Tibial artery (tissue), 4 donors: ENCODE measurements at regions not wholly inside any gene's neighbourhood (a gene's known extent, or its start where the extent isn't known, plus 50 kb on each side); places are given as distances from the start of the nearest gene placed in this dataset.

Source experiments
- DNase-seq, 2 donors: peaks; one replicate each; pipeline ENCODE4 v3.0.0-alpha.2; 2019
- H3K27ac ChIP-seq, 2 donors: fragments of 200-600 bp; sonication (generic) in 1 of 2; 1 replicate in 1 of 2; 2 replicates in 1 of 2; pipeline ENCODE4 v1.5.1; 2018 to 2019; ENCODE audit warnings: mild to moderate bottlenecking in 1 of 2
- H3K27me3 ChIP-seq, 2 donors: fragments of 200-600 bp; sonication (generic) in 1 of 2; one replicate each; pipeline versions ENCODE4 v1.5.1 to v1.6.0; 2016 to 2019
- H3K36me3 ChIP-seq, 3 donors: fragments of 200-600 bp; sonication (generic) in 2 of 3; one replicate each; pipeline ENCODE4 v1.5.1; 2016 to 2019; ENCODE audit warnings: mild to moderate bottlenecking in 2 of 3
- H3K4me1 ChIP-seq, 4 donors: fragments of 200-600 bp; sonication (generic) in 2 of 4; 1 replicate in 3 of 4; 2 replicates in 1 of 4; pipeline ENCODE4 v1.5.1; 2016 to 2019
- H3K4me3 ChIP-seq, 2 donors: fragments of 200-600 bp; sonication (generic) in 1 of 2; 1 replicate in 1 of 2; 2 replicates in 1 of 2; pipeline ENCODE4 v1.5.1; 2018 to 2019; ENCODE audit warnings: mild to moderate bottlenecking in 2 of 2
- H3K9me3 ChIP-seq, 3 donors: fragments of 200-600 bp; sonication (generic) in 1 of 3; one replicate each; pipeline ENCODE4 v1.5.1; 2016 to 2019
- intact Hi-C: fragments of 100-400 bp; cut with DNase I; formaldehyde crosslinking; loops from one replicate; pipeline ENCODE4 v1.15.0; 2023; ENCODE audit warnings: low total_unique reads
- TF ChIP-seq, protein P1 (sequence below), 2 experiments: fragments of 200-600 bp in 1 of 2; fragments of 450-650 bp in 1 of 2; IDR thresholded peaks; one replicate each; pipeline ENCODE4 v1.5.1; 2017 to 2019; ENCODE audit warnings: antibody characterized with exemption in 2 of 2, mild to moderate bottlenecking in 1 of 2, moderate library complexity in 1 of 2

DNA sequence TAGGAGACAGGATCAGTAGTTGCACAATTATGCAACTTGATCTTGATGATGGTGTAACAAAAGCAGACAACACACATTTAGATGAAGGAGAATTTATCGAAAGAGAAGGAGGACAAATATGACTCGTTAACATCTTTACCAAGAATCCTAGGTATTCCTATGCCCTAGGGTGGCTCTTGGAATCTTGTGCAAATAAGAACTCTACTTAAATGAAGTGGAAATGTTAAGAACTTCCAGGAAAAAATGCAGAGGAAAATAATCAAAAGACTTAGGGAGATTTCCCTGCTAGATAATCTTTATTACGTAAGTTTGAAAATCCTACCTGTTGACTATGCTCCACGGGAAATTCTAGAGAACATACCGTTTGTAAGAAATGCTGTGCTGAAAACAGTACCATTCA is 485.4 kb downstream of the POM121L12 start:
- Histone ChIP-seq H3K36me3 (no peaks in the 10 kb centered on the region), H3K9me3 (no peaks in the 10 kb centered on the region), H3K4me3 (no peak overlapping the region), H3K4me1 (no peaks in the 10 kb centered on the region), H3K27me3 (no peaks in the 10 kb centered on the region), H3K27ac (no peak overlapping the region)
- no peak for DNase-seq
- TF ChIP-seq, protein P1, sequence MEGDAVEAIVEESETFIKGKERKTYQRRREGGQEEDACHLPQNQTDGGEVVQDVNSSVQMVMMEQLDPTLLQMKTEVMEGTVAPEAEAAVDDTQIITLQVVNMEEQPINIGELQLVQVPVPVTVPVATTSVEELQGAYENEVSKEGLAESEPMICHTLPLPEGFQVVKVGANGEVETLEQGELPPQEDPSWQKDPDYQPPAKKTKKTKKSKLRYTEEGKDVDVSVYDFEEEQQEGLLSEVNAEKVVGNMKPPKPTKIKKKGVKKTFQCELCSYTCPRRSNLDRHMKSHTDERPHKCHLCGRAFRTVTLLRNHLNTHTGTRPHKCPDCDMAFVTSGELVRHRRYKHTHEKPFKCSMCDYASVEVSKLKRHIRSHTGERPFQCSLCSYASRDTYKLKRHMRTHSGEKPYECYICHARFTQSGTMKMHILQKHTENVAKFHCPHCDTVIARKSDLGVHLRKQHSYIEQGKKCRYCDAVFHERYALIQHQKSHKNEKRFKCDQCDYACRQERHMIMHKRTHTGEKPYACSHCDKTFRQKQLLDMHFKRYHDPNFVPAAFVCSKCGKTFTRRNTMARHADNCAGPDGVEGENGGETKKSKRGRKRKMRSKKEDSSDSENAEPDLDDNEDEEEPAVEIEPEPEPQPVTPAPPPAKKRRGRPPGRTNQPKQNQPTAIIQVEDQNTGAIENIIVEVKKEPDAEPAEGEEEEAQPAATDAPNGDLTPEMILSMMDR (IDR thresholded peaks at IDR 0.05), result no peak
- intact Hi-C loops, result no loop called here

DNA sequence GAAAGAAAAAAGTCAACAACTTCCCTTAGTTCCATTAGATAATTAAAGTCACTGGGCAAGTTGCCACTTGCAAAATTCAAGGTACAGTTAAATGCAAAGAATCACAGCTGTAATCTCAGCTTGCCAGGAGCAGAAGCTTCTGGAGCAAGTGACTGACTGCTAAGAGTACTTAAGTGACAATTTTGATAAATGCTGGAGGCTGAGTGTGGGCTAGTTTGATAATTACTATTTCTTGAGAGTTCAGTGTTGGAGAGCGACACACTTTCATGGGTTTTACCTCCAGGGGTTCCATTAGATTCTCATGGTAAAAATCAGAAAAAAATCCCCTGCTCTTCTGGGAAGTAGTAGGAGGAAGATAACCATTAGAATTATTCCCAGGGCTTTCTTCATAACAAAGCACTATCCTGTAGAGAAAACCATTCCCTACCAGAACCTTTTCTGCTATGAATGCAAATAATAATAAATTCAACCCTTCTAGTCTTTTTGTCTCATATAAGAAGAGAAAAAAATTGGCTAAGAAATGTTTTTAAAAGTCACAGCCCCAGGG is 486.3 kb downstream of the POM121L12 start:
- no peak for DNase-seq
- TF ChIP-seq, protein P1 (IDR thresholded peaks at IDR 0.05), result no peak
- Histone ChIP-seq H3K27me3 (no peaks in the 10 kb centered on the region), H3K27ac (no peak overlapping the region), H3K4me1 (no peaks in the 10 kb centered on the region), H3K9me3 (no peaks in the 10 kb centered on the region), H3K4me3 (no peak overlapping the region), H3K36me3 (no peaks in the 10 kb centered on the region)
- intact Hi-C loops, result no loop called here

DNA sequence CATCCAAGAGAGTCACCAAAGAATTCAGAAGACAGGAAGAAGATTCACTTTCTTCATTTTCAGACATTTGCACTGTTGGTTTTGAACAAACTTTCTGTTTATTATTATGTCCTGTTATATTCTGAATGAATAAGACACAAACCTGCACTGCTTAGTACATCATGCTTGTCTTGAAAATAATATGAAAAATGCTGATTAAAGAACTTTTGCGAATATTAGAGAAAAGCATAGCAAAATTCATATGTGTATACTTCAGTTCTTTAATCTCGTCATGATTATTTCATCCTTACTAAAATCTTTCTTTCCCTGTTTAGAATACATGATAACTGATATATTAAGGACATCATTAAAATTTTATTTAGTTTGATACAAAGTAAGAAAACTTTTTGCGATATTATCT is 504.1 kb downstream of the POM121L12 start:
- TF ChIP-seq, protein P1 (IDR thresholded peaks at IDR 0.05), result no peak
- no peak overlapping the region for H3K4me3 ChIP-seq
- H3K27ac ChIP-seq, result no peak overlapping the region
- no peaks in the 10 kb centered on the region for H3K9me3 ChIP-seq
- H3K4me1 ChIP-seq, result no peaks in the 10 kb centered on the region
- no peaks in the 10 kb centered on the region for H3K27me3 ChIP-seq
- H3K36me3 ChIP-seq, result no peaks in the 10 kb centered on the region
- intact Hi-C loops, result no loop called here
- DNase-seq, result no peak

DNA sequence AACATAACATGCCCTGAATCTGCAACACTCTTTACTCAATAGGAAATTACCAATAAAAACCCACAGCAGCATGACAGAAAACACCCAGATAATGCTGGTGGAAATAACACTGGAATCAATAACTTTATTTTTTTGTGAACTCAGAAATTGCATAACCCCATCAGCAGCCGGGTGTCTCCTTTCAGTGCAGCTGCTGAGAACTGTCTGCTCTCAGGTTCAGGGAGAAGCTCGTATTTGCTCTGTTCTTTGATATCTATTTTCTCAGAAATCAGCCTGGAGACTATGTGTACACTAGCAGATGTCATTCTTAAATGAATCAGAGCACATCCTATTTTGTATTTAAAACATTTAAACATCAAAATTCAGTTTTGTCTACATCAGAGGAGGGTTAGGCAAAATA is 506.0 kb downstream of the POM121L12 start:
- TF ChIP-seq, protein P1 (IDR thresholded peaks at IDR 0.05), result no peak
- no peak for DNase-seq
- H3K4me3 ChIP-seq, result no peak overlapping the region
- no peaks in the 10 kb centered on the region for H3K36me3 ChIP-seq
- H3K9me3 ChIP-seq, result no peaks in the 10 kb centered on the region
- intact Hi-C loops, result no loop called here
- no peaks in the 10 kb centered on the region for H3K27me3 ChIP-seq
- H3K27ac ChIP-seq, result no peak overlapping the region
- no peaks in the 10 kb centered on the region for H3K4me1 ChIP-seq

DNA sequence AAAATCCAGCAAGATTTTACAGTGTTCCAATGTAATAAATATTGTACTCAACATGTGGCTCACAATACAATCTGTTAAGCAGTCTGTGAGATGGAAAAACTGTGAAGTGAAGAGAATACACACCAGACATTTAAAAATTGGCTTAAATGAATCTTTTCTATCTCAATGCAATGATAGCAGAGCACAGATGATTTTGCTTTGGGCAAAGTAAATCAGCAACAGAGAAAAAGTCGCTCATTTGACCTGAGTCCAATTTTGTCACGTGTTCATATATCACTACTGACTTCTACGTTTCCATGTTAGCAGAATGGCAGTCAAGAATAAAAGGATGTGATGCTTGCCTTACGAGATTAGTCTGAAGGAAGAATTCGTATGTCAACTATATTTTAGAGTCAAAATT is 506.7 kb downstream of the POM121L12 start:
- intact Hi-C loops, result no loop called here
- H3K9me3 ChIP-seq, result no peaks in the 10 kb centered on the region
- no peaks in the 10 kb centered on the region for H3K27me3 ChIP-seq
- H3K4me3 ChIP-seq, result no peak overlapping the region
- H3K27ac ChIP-seq, result no peak overlapping the region
- TF ChIP-seq, protein P1 (IDR thresholded peaks at IDR 0.05), result no peak
- no peaks in the 10 kb centered on the region for H3K36me3 ChIP-seq
- no peaks in the 10 kb centered on the region for H3K4me1 ChIP-seq
- DNase-seq, result no peak
